SIG-M5 (cell line): ENCODE measurements at regions not wholly inside any gene's neighbourhood (a gene's known extent, or its start where the extent isn't known, plus 50 kb on each side); places are given as distances from the start of the nearest gene placed in this dataset.
"Not testable (repeated sequence)": the region's sequence is repeated elsewhere in the genome, so short reads cannot be mapped to it uniquely, and the experiment has no call there.

Source experiments
- DNase-seq: peaks from one replicate; lab custom pipeline; 2025; lab: John Stamatoyannopoulos, UW

DNA sequence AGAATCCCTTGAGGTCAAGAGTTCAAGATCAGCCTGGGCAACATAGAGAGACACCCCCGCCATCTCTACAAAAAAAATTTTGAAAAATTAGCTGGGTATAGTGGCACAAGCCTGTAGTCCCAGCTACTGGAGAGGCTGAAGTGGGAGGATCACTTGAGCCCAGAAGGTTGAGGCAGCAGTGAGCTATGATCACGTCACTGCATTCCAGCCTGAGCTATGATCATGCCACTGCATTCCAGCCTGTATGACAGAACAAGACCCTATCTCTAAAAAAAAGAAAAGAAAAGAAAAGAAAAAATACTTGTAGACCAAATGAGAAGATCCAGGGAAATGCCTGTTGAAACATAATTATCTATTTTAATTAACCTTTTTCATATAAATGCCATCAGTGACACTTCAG is 93.8 kb upstream of the MDM1 start:
- no peak for DNase-seq

GRCh38 chr12:68428211-68428610 is 96.0 kb upstream of the MDM1 start:
- DNase-seq, result no peak

DNA sequence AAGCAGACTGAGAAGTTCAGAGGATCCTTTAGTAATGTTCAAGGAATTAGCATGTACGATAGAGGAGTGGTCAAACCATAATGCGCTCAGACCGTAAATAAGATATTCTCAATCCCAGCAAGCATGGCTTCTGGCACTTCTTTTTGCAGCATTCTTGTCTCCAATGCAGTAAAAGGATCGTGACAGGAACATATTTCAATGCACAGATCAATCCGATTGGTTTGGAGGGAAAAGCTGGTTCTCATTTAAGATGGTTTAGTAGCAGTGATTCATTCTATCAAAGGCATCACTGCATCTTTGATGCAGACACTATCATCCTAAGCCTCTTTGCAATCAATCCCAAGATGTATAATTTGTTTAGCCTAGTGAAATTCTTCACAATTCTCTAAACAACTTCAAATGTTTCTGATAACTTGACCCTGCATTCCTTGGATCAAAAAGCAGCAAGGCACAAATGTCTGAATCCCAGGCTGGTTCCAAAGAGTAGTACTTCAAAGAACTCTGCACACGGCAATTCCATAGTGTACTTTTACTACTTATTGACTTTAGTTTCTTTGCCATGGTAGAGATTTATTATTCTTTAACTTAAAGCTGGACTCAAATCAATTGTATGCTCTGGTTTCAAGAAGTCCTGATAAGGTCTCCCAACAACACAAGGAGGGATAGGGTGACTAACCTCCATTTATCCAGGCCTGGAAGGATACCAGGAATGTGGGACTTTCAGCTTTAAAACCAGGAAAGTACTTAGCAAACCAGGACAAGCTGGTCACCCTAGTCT is 96.8 kb upstream of the MDM1 start:
- DNase-seq, result no peak

DNA sequence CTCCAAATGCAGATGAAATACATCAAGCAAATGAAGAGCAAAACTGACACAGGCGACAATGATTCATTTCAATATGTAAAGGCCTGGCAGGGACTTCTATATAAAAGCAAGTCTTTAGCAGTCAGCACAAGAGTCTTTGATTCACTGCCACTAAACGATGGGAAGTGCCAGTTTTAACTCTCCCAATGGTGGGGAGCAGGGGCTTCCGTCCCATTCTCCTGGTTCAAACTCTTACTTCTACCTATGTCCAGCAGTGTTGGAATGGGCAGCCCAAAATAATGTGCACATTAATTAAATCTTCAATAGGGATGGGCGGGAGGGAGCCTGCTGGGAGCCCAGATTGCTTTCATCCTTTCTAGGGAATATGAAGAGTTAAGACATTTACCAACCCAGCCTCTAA is 97.5 kb upstream of the MDM1 start:
- no peak for DNase-seq

DNA sequence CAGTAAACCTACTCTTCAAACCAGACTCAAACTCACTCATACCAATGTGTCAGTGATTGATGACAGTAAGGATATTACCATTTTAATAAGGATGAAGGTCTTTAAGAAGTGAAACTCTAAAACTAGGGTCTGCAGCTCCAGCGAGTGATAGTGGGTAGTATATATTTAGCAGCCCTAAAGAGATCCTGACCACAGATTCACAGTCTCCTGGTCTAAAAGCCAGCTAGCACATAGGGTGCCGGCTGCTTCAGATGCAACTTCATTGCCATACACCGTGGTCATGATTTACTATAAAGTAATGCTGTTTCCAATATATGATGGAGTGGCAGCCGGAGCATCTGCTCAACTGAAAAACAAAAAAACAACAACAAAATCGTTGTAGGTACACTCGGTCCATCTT is 99.6 kb upstream of the MDM1 start:
- no peak for DNase-seq

DNA sequence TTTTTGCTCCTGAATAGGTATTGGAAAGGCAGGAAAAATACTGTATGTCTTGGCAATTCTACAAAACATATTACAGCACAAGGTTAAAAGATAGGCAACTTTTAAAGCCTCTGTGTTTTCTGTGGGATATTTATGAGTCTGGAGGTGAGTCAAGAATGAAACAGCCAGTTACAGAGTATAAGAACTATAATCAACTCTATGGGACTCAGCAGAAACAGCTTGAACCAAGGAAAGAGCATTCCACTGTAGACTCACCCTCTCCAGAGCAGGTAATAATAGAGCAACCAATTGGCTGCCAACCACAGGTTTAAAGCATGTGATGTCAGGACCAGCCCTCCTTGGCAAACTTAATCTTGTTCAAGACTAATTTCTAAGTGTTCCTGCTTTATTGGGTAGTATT is 100.5 kb upstream of the MDM1 start:
- DNase-seq, result no peak

DNA sequence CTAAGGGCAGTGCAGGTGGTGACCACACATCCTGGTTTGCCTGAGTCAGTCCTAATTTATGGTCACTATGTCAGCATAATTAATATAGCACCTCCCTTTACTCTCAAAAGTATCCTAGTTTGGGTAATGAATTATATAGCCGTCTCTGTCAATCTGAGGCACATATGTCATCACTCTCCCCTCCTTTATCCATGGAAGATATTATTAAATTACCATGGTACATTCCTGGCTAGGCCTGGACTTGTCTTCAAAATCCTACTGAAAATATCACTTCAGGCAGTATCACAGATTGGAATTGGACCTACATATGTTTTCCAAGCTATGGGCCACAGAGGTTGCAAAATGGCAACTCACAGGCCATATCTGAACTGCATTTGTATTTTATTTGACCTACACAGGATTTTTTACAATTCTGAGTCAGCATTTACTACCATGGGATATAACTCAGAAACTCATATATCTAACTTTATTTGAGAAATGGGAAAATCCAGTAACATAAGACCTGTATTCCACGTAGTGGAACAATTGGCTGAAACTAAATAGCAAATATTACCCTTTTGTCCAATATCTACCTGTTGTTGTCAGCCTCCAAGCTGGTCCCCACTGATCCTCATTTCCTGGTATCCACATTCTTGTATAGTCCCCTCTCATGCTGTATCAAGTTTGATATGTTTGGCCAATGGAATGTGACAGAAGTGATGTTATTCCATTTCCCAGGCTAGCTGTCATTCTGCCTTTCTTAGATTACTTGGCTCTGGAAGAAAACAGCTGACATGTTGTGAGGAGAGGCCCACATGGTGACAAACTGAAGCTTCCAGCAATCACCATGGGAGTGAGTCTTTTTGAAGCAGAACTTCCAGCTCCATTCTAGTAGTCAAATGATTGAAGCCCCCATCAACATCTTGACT is 102.5 kb upstream of the MDM1 start:
- no peak for DNase-seq

DNA sequence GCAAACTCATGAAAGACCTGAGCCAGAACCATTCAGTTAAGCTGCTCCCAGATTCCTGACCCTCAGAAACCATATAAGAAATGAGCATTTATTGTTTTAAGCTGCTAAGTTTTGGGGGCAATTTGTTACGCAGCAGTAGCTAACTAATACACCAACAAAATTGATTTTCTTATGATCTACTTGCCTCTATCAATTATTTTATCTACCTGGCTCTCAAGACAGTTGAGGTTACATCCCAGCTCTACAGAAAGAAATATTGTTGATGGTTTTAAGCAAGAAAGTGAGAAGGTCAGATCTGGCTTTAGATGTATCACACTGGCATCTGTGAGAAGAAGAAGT is 103.1 kb upstream of the MDM1 start:
- no peak for DNase-seq

DNA sequence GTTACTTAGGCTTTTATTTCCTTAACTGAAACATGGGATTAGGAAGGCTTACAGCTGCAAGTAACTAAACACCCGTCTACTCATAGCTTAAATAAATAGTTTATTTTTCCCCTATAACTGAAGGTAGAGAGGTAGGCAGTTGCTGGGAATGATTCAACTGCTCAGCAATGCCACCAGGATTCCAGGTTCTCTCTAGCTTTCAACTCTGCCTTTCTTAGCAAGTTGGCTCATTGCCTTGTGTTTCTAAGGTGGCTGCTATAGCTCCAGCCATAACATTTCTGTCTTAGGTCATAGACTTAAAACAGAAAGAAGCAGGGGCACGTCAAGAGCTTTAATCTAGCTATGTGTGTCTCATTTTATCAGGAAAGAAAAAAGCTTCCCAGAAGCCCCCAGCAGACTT is 103.7 kb upstream of the MDM1 start:
- DNase-seq, result no peak

GRCh38 chr12:68438601-68439000 is 106.4 kb upstream of the MDM1 start:
- no peak for DNase-seq

- no peak for DNase-seq
Measured at GRCh38 chr12:68439368-68440045, 107.3 kb upstream of the MDM1 start.

DNA sequence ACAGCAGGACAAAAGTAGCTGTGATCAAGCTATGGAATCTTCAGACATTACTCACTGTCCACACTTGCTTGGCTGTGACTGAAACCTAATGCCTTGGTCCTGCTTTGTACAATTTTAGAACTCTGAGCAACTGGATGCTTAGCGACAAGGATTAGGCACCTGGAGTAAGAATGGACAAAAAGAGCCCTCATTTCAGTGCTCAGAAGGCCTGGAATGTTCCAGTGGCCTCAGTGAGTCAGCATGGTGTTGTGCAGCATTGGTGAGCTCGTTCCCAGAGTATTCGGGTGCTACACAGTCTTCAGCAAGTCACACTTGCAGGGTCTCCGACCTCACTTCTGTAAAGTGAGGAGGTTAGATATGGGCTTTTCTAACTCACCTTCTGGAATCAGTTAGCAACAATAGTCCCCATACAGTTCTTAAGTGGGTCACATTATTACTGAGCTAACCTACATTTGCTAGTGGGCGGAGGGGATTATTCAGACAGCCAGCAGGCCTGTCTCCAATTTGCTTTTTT is 108.0 kb upstream of the MDM1 start:
- no peak for DNase-seq

DNA sequence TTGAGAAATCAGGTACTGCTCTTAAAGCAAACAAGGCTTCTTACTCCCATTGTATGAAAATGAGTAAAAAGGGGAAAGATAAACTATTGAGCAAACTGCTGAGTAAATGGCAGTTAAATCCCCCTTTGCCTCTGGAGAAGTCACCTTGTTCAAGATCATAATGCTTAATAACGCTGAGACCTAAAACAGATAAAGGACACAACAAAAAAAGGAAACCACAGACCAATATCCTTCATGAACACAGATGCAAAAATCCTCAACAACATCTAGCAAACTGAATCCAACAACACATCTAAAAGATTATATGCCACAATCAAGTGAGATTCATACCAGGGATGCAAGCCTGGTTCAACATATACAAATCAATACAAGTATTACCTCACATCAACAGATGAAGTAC is 109.0 kb upstream of the MDM1 start:
- no peak for DNase-seq

DNA sequence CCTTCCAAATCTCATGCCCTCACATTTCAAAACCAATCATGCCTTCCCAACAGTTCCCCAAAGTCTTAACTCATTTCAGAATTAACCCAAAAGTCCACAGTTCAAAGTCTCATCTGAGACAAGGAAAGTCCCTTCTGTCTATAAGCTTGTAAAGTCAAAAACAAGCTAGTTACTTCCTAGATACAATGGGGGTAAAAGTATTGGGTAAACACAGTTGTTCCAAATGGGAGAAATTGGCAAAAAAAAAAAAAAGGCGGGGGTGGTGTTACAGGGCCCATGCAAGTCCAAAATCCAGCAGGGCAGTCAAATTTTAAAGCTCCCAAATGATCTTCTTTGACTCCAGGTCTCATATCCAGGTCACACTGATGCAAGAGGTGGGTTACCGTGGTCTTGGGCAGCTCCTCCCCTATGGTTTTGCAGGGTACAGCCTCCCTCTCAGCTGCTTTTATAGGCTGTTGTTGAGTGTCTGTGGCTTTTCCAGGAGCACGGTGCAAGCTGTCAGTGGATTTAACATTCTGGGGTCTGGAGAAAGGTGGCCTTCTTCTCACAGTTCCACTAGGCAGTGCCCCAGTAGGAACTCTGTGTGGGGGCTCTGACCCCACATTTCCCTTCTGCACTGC is 110.3 kb upstream of the MDM1 start:
- not testable (repeated sequence) for DNase-seq

- not testable (repeated sequence) for DNase-seq
Measured at GRCh38 chr12:68443695-68444094, 111.5 kb upstream of the MDM1 start.

GRCh38 chr12:68445824-68446223 is 113.7 kb upstream of the MDM1 start:
- DNase-seq, result no peak

- DNase-seq, result no peak
Measured at GRCh38 chr12:68446384-68446783, 114.2 kb upstream of the MDM1 start.

DNA sequence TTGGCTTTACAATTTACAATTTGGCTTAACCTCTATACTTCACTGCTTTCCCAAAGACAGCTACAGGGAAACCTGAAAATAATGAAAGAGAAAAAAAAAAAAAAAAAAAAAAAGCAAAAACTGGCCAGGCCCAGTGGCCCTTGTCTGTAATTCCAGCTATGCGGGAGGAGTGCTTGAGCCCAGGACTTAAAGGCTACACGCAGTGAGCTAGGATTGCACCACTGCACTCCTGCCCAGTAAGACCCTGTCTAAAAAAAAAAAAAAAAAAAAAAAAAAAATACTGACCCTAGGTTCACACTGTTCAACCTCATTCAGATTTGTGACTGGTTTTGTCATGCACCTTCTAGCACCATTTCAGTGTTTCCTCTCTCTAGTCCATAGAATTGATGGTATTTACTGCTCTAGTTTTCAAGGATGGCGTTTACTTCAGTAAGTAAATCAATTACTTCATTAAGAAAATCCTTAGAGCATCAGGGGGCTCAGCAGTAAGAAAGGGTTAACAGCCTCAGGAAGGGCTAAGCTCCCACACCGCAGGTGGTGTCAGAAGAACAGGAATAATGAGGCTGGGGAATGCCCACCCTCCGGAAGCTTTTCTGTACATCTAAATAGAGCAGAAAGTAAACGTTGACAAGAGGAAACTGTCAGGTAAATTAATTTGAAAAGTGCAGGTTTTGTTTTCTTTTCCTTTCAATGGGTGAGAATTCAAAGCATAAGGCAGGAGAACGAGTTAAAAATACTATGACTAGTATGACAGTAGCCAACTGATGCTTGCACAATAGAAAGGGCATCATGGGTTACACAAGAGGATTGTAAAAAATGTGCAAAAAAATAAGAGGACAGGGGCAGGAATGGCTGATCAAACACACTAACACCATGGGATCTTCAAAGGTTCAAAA is 115.0 kb upstream of the MDM1 start:
- no peak for DNase-seq

- no peak for DNase-seq
Measured at GRCh38 chr12:68447797-68448260, 115.7 kb upstream of the MDM1 start.

DNA sequence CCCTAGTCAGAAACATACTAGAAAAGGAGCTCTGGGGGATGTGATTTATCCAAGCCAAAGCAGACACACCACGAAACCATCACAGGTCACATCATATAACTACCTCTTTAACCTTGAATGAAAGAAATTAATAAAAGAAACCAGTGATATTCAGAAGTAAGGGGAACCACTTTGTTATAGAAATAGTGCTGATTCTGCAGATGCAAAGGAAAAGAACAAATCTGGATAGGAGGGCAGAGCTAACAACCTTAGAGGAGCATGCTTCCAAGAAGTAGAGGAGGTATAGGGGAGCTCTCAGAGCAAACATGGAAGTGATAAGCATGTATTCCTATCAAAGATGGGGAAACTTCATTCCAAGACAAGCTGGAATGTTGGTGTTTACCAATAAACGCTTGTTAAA is 117.0 kb upstream of the MDM1 start:
- no peak for DNase-seq

DNA sequence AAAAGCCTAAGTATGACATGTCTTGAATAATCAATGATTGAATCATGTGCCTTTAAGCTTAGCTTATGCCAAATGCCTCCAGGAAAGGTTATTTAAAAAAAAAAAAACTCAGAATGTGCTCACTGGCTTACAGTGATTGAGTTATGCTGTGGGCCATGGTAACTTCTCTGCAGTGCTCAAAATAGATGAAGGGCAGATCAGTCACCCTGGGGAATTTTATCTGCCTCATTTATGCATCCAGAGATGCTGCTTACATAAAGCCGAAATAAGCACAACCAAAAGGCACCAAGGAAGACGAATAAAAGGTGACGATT is 118.7 kb upstream of the MDM1 start:
- no peak for DNase-seq
